CD4-positive, alpha-beta T cell treated with Interleukin-10 for 1 hour (primary cell): ENCODE measurements at regions not wholly inside any gene's neighbourhood (a gene's known extent, or its start where the extent isn't known, plus 50 kb on each side); places are given as distances from the start of the nearest gene placed in this dataset.

Experiments used
- DNase-seq: peaks from one replicate; pipeline ENCODE4 v3.0.0-alpha.2; 2020

DNA sequence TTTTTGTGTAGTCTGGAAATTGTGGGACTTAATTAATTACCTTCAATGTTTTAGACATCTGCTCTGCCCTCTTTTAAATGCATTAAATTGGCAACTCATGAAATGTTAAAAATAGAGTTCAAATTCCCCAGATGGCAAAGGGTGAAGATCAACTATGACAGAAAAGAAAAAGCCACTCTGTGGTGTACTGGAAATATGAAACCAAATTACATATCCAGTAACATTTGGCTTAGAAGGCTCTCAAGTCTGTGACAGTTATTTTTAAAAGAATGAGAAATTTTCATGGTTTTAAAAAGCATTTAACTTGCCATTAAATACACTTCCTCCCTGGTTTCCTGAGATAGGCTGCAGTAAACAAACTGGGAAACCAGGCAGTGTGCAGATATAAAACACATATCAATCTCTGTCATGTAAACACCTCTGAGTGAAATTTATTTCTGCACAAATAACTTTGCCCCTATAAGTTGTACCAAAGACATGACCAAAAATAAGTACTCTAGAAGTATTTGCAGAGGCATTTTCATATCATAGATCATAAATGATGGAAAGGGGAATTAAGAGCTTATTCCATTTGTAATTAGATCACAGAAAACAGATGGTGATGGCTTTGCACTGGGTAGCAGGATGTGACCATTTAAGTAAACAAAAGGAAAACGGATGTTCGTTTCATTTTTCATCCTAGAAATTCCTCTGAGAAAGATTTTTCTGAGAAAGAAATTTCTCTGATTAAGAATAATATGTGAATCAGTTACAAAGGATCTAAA lies 360.1 kb downstream of the SAMD5 start:
- no peak for DNase-seq

DNA sequence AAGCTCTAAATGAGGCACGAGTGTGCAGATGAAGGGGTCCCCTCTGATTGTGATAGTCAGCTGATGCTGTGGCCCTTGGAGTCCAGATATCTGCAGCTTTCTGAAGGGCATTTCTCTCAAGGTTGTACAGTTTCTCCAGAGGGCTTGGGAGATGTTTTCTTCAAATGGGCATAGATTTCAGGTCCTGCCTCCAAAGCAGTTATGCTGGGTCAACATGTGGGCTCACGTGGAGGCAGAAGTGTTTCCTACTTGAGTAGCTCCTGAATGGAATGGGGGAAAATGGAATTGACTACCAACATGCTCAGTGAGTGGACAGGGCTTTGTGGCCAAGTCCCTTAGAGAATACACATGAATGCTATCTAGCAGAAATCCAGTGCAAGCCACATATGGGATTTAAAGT lies 360.7 kb downstream of the SAMD5 start:
- no peak for DNase-seq

DNA sequence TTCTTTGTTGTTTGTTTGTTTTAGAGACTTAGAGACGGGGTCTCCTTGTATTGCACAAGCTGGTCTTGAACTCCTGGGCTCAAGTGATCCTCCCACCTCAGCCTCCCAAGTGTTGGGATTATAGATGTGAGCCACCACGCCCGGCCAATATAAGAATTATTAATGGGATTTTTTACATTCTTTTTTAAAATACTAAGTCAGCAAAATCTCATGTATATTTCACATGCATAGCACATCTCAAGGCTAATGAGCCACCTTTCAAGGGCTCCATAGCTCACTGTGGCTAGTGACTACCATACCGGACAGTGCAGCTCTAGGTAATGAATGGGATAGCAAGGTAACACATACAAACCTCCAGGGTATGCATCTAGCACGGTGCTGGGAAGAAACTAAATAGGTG lies 361.4 kb downstream of the SAMD5 start:
- no peak for DNase-seq

DNA sequence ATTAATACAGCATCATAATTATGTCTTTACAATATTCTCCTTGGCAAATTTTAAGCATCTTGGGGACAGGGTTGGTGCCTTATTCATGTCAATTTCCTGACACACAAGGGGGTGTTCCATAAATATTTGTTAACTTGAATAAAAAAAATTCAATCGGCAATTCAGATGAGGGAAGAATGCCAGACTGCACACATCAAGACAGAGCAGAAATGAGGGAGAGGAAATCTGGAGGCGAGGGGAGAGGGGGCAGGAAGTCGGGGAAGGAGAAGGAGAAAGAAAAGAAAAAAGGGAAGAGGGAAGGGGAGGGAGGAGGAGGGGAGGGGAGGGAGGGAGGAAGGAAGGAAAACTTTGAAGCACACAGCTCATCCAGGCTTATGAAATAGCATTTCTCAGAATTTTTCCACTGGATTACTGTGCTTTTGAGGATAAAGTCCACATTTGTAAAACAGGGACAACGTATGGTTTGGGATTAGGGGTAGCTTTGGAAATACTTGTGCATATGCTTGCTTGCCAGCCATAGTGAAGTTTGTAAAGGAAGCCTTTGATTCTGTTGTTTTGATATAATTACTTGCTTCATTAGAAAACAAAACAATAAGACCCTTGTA lies 362.1 kb downstream of the SAMD5 start:
- no peak for DNase-seq

DNA sequence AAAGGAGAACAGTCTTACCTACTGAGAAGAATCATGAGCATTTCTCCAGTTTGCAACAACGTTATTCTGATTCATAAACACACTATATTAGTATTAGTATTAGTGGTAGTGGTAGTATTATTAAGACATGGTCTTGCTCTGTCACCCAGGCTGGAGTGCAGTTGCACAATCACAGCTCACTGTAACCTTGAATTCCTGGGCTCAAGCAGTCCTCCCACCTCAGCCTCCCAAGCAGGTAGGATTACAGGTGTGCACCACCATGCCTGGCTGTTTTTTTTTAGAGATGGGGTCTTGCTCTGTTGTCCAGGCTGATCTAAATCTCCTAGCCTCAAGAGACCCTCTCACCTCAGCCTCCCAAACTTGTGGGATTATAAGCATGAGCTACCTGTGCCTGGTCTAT lies 363.5 kb downstream of the SAMD5 start:
- DNase-seq: no peak

DNA sequence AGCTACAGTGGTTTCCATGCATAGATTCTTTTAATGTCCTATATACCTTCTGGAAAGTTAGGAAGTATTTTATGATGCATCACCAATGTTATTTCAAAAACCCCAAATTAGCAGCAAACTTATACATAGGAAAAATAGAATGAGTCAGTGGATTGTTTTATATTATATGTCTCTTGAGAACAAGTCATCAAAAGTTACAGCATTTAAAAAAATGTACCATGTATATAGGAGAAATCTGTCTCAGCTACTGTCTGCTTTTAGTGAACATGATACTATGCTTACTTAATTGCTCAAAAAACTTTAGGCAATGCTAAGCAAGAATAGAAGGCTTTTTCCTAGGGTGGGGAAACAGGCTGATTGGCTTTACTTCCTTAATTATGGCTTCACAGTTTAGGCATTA lies 365.3 kb downstream of the SAMD5 start:
- no peak for DNase-seq

DNA sequence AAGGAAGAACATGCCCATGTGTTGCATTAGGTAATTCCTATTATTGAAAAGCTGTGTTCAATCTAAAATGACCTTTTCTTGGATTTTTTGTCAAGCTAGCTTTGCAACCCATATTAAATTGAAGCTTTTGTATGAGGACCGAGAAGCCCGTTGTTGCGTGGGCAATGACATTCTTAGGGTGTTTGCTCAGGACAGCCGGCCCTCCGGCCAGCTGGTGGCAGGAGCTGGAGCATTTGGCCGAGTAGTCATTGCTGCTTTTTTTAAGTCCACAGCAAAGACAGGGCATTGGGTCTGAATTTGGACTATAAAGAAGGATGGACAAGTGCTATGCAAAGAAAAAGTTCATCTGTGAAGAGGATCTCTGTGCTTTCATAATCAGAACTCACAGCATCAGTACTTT lies 365.8 kb downstream of the SAMD5 start:
- no peak for DNase-seq

DNA sequence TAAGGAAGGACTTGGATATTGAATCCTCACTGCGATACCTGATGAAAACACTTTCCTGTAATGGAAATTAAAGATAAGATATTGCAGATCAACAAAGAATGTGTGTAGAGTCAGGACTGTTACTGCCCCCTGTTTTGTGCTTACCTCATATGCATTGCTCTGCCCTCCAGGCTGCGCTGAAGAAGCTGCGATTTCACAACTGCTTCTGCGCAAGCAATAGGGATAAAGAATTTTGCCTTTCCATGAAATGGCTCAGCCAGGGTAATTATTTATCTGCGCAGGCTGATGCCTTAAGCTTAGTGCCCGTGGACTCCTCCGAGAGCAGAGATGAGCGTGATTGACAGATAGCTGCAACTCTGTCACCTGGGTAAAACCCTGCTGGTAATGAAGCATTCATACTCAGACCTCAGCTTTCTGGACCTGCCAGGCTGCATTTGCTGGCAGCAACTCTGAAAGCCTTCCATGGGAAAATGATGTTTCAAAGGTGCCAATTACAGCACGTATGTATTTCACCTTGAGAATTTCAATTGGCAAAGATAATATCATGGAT lies 370.6 kb downstream of the SAMD5 start:
- no peak for DNase-seq

DNA sequence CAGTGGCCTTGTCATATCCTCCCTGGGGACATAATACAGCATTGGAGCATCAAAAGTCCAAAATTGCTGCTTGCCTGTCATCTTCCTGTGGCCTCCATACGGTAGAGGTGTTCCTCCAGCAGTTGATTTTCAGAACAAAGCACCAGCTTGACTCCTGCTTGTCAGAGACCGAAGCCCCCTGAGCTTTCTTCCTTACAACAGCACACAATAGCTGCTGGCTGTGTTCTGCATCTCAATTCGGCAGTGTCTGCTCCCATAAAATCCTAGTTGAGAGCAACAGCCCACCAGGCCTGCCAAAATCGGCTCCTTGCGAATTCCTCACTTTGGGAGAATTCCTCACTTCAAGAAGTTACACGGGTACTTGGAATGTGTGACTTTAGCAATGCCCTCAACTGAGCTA lies 372.9 kb downstream of the SAMD5 start:
- DNase-seq: no peak

DNA sequence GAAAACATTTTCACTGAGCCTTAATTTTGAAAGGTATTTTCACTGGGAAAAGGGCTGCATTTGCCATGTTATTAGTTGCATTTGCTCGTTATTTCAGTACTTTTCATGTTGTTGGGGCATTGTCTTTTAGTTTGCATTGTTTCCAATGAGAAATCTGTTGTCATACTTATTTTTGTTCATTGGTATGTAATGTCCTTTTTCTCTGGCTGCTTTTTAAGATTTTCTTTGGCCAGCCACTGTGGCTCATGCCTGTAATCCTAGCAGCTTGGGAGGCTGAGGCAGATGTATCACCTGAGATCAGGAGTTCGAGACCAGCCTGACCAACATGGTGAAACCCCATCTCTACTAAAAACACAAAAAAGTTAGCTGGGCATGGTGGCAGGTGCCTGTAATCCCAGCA lies 379.9 kb downstream of the SAMD5 start:
- DNase-seq: no peak

DNA sequence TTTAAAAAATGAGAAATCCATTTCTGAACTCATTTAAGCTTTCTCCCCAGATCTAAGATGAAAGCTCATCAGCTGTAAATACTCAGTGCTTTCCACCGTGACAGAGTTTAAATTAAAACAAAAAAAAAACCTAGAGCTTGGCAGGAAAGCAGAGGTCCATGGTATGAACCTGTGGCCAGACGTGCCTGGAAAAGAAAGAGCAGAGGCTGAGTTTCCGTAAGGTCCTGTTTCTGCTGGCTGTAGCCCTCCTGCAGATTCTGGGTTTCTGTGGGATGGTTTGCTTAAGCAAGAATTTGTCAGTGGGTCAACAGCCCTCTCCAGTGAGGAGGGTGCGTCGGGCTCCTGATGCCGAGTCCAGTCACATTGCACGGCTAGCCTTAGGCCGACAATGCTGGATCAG lies 383.2 kb downstream of the SAMD5 start:
- no peak for DNase-seq

DNA sequence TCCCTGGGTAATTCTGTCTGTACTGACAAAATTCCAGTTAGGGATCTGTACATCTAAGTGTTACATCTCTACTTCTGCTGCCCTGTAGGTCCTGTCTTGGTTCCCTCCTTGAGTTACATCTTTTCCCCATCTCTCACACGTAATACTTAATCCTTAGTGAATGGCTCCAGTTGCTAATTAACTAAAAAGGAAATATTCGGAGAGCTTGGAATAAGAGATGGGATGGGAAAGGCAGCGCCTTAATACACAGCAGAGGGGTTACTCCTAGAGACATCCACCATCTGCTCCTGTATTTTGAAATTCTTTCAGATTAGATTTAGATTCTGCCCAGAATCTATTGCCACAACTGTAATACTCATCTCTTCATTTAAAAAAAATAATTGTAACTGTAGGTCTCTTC lies 384.0 kb downstream of the SAMD5 start:
- no peak for DNase-seq

DNA sequence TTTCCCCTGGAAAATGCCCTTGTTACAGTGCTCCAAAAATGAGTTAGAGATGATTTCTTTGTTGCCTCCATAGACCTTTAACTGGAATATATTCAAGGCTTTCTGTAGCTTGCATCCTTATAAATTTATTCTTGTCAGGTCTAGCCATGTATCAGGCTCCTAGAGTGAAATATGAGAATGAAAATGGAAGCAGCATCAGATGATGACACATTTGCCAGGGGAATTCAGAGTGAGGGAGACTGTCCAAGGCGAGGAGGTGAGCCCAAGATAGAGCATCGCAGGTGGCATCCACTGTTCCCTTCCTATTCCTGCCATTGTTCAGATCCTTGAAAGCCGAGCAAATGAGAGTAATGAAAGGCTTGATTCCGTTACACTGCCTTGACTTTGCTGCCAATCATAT lies 386.8 kb downstream of the SAMD5 start:
- DNase-seq: no peak

DNA sequence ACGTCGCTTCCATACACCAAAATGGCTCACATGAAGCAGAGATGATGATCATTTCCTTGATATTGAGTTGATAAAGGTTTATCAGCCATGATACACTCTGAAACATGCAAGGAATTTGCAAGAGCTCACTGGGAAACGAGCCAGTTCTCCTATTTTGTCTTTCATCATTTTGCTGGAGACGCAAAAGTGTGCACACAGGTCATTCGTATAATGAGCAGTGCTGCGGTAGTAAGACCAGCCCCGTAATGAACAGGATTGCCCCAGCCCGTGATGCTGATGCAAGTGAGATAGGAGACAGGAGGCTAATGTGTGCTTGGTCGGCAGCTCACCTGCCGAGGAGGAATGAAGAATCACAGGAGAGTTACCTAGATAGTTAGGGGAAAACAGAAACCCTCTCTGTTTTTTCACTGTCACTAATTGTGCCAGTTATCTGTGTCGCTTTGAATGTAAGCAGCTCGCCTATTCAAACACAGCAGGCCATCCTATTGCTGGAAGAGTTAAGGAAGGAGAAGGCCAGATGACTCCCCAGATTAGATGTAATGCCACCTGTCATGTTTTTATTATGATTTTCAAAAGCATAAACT lies 391.8 kb downstream of the SAMD5 start:
- no peak for DNase-seq

DNA sequence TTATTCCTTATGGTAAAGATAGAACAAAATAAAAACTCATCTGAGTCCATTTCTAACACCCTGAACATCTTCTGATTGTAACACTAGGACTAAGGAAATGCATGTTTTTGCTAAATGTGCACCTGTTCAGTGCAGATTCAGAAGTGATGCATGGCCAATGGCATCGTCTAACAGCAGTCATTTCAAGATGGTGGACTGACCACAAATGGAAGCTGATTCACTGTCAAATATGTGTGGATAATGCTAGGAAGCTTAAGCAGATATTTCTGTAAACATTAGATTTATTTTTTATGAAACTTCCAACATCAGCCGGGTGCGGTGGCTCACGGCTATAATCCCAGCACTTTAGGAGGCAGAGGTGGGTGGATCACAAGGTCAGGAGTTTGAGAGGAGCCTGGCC lies 394.8 kb downstream of the SAMD5 start:
- DNase-seq: no peak

DNA sequence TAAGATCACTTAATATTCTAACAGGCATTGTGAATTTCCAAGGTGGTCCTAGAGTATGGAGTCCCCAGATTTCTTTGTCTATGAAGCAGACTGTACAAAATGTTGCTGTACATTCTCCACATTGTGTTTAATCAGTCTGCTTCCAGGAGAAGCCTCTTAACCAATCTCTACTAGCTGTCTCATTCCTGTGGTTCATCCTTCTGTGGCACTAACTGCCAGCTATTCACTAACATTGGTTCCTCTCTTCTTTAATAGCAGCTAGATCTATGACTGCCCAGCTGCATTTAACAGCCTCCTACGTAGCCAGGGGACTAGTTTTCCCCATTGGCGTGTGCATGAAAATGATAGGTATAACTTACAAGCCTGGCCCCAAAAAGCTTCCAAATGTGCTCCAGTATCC lies 395.4 kb downstream of the SAMD5 start:
- DNase-seq: no peak

DNA sequence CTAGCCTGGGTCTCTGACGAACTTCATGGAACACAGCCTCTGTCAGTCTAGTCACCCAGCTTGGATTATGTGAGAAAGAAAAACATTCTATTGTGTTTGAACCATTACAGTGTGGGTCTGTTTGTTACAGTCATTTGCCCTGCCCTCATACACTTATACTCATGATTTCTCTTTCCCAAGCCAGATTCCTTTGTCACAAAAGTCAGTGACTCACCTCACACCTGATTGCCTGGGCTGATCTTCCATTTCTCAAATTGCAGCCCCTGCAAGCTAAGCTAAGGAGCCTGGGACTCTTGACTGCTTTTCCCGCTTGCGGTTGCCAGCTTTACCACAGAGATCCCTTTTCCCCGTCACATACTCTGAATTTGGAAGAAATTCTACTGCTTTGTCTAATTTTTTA lies 395.9 kb downstream of the SAMD5 start:
- no peak for DNase-seq

DNA sequence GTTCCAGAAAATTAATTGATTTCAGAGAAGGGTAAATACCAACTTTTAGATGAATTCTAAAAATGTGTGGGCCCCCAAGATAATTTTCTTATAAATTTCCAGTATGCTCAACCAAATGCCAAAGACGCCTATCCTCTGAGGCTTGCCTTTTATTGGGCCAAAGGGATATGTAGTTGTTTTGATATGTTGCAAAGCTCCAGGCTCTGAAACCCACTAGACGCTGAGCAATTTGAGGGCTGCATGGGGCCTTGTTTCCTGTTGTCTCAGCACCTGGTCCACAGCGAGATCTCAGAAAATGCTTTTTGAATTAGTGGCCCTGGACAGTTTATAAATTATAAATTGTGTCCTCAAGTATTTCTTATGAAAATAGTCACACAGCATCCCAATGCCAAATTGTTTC lies 397.2 kb downstream of the SAMD5 start:
- DNase-seq: no peak

DNA sequence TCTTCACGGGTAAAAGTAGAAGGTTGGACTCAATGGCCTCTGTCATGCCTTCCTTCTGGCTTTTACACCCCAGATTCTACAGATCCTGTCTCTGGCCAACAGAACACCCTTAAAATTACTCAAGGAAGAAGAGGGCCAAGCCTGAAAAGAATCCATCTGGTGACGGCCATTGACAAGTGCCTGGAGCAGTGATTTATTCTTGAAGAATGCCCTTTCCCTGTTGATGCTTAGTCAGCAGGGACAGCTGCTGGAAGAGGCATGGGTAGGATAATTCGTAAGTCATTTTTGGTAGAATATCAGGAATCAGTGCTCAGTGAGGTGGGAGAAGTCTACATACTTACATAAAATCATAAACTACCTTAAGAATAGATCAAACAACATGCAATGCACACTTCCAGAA lies 397.9 kb downstream of the SAMD5 start:
- DNase-seq: no peak

DNA sequence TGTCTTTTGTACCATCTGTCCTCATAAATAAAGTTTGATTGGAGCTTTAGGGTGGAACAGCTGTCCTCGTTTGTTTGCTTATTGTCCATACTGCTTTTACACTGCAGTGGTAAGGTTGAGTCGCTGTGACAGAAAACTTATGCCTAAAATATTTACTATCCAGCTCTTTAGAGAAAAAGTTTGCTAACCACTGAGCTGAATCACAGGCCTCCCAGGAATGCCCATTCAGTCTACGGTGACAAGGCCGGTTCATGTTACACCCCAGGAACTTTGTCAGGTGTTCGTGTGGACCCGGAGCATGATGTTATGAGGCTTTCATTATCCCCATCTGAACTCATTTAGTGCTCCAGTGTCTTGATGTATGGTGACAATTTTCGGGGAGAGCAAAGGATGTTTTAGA lies 401.1 kb downstream of the SAMD5 start:
- DNase-seq: no peak

DNA sequence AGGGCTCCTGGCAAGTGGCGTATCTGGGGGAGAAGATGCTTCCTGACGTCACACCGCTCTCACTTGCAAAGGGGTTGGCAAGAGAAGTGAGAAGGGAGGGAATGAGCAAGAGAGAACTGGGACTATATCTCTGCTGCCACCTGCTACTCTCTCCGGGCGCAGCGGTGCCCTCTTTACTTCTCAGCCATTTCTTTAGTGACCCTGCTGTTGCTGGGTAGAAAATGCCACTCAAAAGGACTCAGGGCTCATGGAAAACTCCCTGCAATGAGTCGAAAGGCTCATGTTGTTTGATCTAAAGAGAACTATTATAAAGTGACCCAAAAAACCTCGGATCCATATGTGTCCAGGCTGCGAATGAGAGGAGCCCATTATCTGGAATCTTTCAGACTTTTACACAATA lies 401.8 kb downstream of the SAMD5 start:
- DNase-seq: no peak

DNA sequence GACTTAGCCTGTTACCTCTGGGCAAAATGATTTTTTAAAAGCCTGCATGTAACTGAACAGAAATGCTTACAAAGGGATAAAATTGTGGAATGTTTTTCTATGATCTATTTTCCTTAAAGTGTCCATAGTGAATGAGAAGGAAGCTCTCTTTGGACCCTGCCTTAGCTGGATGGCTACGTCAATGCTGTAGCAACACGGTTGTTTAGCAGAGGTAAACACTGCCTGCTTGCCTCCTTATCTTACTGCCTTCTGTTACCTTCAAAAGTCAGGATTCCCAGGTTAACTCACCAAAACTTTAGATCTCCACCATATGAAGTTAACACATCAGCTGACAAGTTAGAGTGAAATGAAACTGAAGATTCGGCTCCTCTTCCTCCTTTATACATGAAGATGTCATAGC lies 402.6 kb downstream of the SAMD5 start:
- DNase-seq: no peak

DNA sequence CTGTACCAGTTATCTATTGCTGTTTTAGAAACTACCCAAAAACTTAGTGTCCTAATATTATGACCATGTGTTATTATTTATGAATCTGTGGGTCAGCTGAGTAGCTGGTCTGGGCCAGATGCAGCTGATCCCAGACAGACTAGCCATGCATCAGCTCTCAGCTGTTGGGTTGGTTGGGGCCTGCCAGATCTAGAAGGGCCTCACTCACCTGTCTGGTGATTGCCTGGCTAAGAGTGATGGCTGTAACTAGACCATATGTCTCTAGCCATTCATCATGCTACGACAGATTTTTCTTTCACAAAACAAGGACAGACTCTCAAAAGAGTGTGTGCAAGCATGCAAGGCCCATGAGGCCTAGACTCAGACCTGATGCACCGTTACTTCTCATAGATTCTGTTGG lies 403.2 kb downstream of the SAMD5 start:
- no peak for DNase-seq

DNA sequence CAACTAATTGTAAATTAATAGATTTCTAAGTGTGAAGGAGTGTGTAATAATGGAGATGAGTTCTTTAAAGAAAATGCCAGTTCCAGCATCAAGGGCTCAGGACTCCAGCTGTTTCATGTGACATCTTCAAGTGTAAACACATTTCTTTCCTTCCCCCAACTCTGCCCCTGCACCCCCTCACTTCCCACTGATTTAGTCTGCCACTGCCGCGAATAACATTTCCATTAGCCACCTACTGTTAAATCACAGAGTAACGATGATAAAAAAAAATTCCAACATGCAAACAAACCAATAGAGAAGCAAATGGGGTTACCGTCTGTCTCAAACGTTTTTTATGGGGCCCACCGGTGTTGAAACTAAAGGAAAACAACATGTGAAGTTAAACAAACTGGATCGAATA lies 414.3 kb downstream of the SAMD5 start:
- DNase-seq: no peak

DNA sequence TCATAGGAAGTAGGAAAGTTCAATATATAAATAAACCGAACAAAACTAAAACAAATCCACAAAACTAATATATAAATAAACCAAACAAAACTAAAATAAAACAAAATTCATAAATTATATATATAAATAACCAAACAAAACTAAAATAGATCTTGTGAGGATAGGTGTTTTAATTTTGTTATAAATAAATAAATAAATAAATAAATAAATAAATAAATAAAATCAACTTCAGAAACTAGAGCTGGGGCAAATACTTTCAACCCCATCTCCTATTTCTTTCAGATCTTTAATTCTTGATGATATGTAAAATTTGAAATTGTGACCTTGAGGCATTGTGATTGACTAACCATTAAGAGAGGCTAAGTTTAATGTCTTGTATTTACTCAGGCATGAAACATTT lies 416.1 kb downstream of the SAMD5 start:
- DNase-seq: no peak
